ENCODE measurements at regions not wholly inside any gene's neighbourhood (a gene's known extent, or its start where the extent isn't known, plus 50 kb on each side); places are given as distances from the start of the nearest gene placed in this dataset.

GRCh38 chr17:72380737-72381136, 259.9 kb downstream of the SOX9 start:
- no peak overlapping the region for H3K4me3 ChIP-seq (replicated peaks in 1 of 4; ENCODE audit: control extremely low read depth in 1 of 4, insufficient read depth in 1 of 4, low read depth in 3 of 4, low read length in 4 of 4)
- H3K4me1 ChIP-seq (ENCODE audit: control insufficient read depth, extremely low read depth, insufficient read depth, low read length): peaks cover 7% of the 10 kb centered on the region
- no peaks in the 10 kb centered on the region for H3K36me3 ChIP-seq (ENCODE audit: control insufficient read depth, insufficient read depth, low read length)
- no peak overlapping the region for H2AFZ ChIP-seq (ENCODE audit: low read length)
- no peak for DNase-seq (ENCODE audit: low read depth in 2 of 2)
- TF ChIP-seq CTCF (conservative IDR thresholded peaks at IDR 0.05 in 1 of 2, IDR thresholded peaks at IDR 0.05 in 1 of 2; ENCODE audit: low read depth in 1 of 2, low read length in 2 of 2) (no peak), EZH2 (IDR thresholded peaks at IDR 0.05; ENCODE audit: low read length, missing control alignments) (no peak)
- no peaks in the 10 kb centered on the region for H3K9me3 ChIP-seq (ENCODE audit: control insufficient read depth, insufficient read depth, low read depth, low read length)
- no peak overlapping the region for H3K9ac ChIP-seq (ENCODE audit: insufficient read depth, low read length)
- no peaks in the 10 kb centered on the region for H3K79me2 ChIP-seq (ENCODE audit: control insufficient read depth, insufficient read depth, low read length)
- no peak overlapping the region for H3K27ac ChIP-seq (ENCODE audit: insufficient read depth, low read length)
- H4K20me1 ChIP-seq (ENCODE audit: control insufficient read depth, extremely low read depth, insufficient read depth, low read length): no peaks in the 10 kb centered on the region
- H3K27me3 ChIP-seq (ENCODE audit: control insufficient read depth, insufficient read depth, low read length): no peaks in the 10 kb centered on the region
- no peak overlapping the region for H3K4me2 ChIP-seq (ENCODE audit: extremely low read depth, insufficient read depth, low read length)

- Histone ChIP-seq H3K4me1 (ENCODE audit: control insufficient read depth, extremely low read depth, insufficient read depth, low read length) (peaks cover 12% of the 10 kb centered on the region), H3K4me2 (ENCODE audit: extremely low read depth, insufficient read depth, low read length) (no peak overlapping the region), H3K79me2 (ENCODE audit: control insufficient read depth, insufficient read depth, low read length) (no peaks in the 10 kb centered on the region), H3K27me3 (ENCODE audit: control insufficient read depth, insufficient read depth, low read length) (no peaks in the 10 kb centered on the region), H3K9me3 (ENCODE audit: control insufficient read depth, insufficient read depth, low read depth, low read length) (no peaks in the 10 kb centered on the region), H3K9ac (ENCODE audit: insufficient read depth, low read length) (no peak overlapping the region), H2AFZ (ENCODE audit: low read length) (no peak overlapping the region), H4K20me1 (ENCODE audit: control insufficient read depth, extremely low read depth, insufficient read depth, low read length) (no peaks in the 10 kb centered on the region), H3K36me3 (ENCODE audit: control insufficient read depth, insufficient read depth, low read length) (no peaks in the 10 kb centered on the region), H3K4me3 (replicated peaks in 1 of 4; ENCODE audit: control extremely low read depth in 1 of 4, insufficient read depth in 1 of 4, low read depth in 3 of 4, low read length in 4 of 4) (no peak overlapping the region), H3K27ac (ENCODE audit: insufficient read depth, low read length) (no peak overlapping the region)
- no peak for DNase-seq (ENCODE audit: low read depth in 2 of 2)
- no peak for TF ChIP-seq CTCF (conservative IDR thresholded peaks at IDR 0.05 in 1 of 2, IDR thresholded peaks at IDR 0.05 in 1 of 2; ENCODE audit: low read depth in 1 of 2, low read length in 2 of 2)
Measured at GRCh38 chr17:72381597-72382397, 261.0 kb downstream of the SOX9 start.

GRCh38 chr17:72382971-72383722, 262.3 kb downstream of the SOX9 start:
- H3K4me2 ChIP-seq (ENCODE audit: extremely low read depth, insufficient read depth, low read length): no peak overlapping the region
- H3K4me1 ChIP-seq (ENCODE audit: control insufficient read depth, extremely low read depth, insufficient read depth, low read length): peaks cover 17% of the 10 kb centered on the region
- no peak overlapping the region for H3K27ac ChIP-seq (ENCODE audit: insufficient read depth, low read length)
- H4K20me1 ChIP-seq (ENCODE audit: control insufficient read depth, extremely low read depth, insufficient read depth, low read length): no peaks in the 10 kb centered on the region
- H3K27me3 ChIP-seq (ENCODE audit: control insufficient read depth, insufficient read depth, low read length): no peaks in the 10 kb centered on the region
- H3K9me3 ChIP-seq (ENCODE audit: control insufficient read depth, insufficient read depth, low read depth, low read length): no peaks in the 10 kb centered on the region
- H2AFZ ChIP-seq (ENCODE audit: low read length): no peak overlapping the region
- no peaks in the 10 kb centered on the region for H3K36me3 ChIP-seq (ENCODE audit: control insufficient read depth, insufficient read depth, low read length)
- H3K4me3 ChIP-seq (replicated peaks in 1 of 4; ENCODE audit: control extremely low read depth in 1 of 4, insufficient read depth in 1 of 4, low read depth in 3 of 4, low read length in 4 of 4): no peak overlapping the region
- H3K9ac ChIP-seq (ENCODE audit: insufficient read depth, low read length): no peak overlapping the region
- peak in 1 of 2 donors; percentile 37 for DNase-seq (ENCODE audit: low read depth in 2 of 2)
- no peak for TF ChIP-seq EZH2 (IDR thresholded peaks at IDR 0.05; ENCODE audit: low read length, missing control alignments)
- H3K79me2 ChIP-seq (ENCODE audit: control insufficient read depth, insufficient read depth, low read length): no peaks in the 10 kb centered on the region

Measured in fibroblast of lung (primary cell).